ENCODE measurements at regions not wholly inside any gene's neighbourhood (a gene's known extent, or its start where the extent isn't known, plus 50 kb on each side); places are given as distances from the start of the nearest gene placed in this dataset.

DNA sequence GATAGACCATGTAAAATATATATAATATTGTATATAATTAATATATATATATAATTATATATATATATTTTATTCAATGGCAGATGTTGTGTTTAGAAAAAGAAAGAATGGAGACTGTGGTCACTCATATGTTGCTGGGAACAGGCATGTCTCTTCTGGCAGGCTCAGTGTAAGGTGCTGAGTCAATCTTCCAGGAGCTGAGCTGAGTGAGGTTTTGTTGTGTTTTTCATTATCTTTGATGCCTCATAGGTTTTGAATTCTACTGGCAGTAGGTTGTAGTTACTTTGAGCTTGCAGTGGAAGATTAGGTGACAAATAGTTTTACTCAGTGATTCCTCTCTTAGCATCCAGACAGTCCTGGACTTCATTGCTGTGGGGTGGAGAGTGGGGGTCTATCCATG is 561.3 kb downstream of the IRX1 start:
- no peak overlapping the region for H3K27ac Mint-ChIP-seq (ENCODE audit: unreplicated experiment)
- H3K4me1 Mint-ChIP-seq, result no peaks in the 10 kb centered on the region
- H3K4me3 Mint-ChIP-seq, result no peak overlapping the region
- H3K36me3 Mint-ChIP-seq (ENCODE audit: low read depth), result no peaks in the 10 kb centered on the region
- H3K9me3 Mint-ChIP-seq, result peaks cover 15% of the 10 kb centered on the region
- TF ChIP-seq, protein P1, sequence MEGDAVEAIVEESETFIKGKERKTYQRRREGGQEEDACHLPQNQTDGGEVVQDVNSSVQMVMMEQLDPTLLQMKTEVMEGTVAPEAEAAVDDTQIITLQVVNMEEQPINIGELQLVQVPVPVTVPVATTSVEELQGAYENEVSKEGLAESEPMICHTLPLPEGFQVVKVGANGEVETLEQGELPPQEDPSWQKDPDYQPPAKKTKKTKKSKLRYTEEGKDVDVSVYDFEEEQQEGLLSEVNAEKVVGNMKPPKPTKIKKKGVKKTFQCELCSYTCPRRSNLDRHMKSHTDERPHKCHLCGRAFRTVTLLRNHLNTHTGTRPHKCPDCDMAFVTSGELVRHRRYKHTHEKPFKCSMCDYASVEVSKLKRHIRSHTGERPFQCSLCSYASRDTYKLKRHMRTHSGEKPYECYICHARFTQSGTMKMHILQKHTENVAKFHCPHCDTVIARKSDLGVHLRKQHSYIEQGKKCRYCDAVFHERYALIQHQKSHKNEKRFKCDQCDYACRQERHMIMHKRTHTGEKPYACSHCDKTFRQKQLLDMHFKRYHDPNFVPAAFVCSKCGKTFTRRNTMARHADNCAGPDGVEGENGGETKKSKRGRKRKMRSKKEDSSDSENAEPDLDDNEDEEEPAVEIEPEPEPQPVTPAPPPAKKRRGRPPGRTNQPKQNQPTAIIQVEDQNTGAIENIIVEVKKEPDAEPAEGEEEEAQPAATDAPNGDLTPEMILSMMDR (conservative IDR thresholded peaks at IDR 0.05), result no peak
- no peak for DNase-seq (ENCODE audit: low read depth, low spot score)
- H3K27me3 Mint-ChIP-seq (ENCODE audit: low read depth), result no peaks in the 10 kb centered on the region

DNA sequence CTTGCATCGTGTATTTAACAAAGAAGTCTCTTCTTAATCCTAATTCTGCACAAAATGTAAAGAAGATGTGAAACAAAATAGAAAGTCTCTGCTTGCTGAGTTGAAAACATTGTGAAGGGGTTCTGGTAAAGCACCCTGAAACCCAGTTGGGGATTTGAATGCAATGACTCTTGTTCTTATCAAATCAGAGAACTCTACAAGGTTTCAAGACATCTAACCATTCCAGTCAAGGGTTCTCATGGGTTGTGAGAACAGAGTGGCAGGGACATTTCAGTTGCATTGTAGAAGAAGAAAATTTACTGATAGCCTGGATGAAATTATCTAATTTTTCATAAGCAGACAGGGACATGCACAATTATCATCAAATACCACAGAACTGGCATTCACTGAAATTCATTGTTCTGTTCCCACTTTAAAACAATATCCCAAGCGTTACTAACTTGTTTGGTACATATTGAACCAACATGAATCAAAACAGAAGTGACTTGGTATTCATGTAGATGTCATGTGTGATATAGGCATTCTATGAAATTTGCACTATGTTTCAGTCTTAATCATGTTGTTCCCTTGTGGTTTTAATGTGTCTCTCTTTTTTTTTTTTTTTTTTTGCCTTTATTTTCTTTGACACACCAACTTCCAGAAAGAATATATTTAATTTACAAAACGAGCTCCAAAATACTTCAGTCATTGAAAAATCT is 563.3 kb downstream of the IRX1 start:
- H3K27ac Mint-ChIP-seq (ENCODE audit: unreplicated experiment), result no peak overlapping the region
- no peak overlapping the region for H3K4me3 Mint-ChIP-seq
- no peaks in the 10 kb centered on the region for H3K4me1 Mint-ChIP-seq
- H3K9me3 Mint-ChIP-seq, result peaks cover 15% of the 10 kb centered on the region
- H3K27me3 Mint-ChIP-seq (ENCODE audit: low read depth), result no peaks in the 10 kb centered on the region
- TF ChIP-seq, protein P1 (conservative IDR thresholded peaks at IDR 0.05), result no peak
- no peaks in the 10 kb centered on the region for H3K36me3 Mint-ChIP-seq (ENCODE audit: low read depth)
- DNase-seq (ENCODE audit: low read depth, low spot score), result no peak

DNA sequence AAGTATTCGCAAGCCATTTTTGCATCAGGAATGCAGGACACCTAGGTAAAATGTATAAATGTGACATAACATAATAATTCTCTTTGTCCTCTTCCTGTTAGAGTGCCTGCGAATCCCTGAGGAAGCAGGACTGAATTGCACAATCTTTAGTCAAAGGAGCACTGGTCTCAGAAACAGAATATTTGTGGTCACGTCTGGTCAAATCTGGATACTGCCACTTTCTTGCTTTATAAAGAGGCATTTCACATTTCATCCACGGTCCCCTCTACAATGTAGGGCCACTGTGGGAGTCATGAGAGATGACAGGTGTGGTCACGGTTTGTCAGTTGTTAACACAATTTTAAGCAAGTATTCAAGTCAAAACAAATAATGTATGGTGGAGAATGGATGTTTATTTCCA is 564.0 kb downstream of the IRX1 start:
- no peak for DNase-seq (ENCODE audit: low read depth, low spot score)
- no peaks in the 10 kb centered on the region for H3K36me3 Mint-ChIP-seq (ENCODE audit: low read depth)
- H3K9me3 Mint-ChIP-seq, result peaks cover 13% of the 10 kb centered on the region
- H3K4me3 Mint-ChIP-seq, result no peak overlapping the region
- H3K27ac Mint-ChIP-seq (ENCODE audit: unreplicated experiment), result no peak overlapping the region
- H3K4me1 Mint-ChIP-seq, result no peaks in the 10 kb centered on the region
- TF ChIP-seq, protein P1 (conservative IDR thresholded peaks at IDR 0.05), result no peak
- H3K27me3 Mint-ChIP-seq (ENCODE audit: low read depth), result no peaks in the 10 kb centered on the region

DNA sequence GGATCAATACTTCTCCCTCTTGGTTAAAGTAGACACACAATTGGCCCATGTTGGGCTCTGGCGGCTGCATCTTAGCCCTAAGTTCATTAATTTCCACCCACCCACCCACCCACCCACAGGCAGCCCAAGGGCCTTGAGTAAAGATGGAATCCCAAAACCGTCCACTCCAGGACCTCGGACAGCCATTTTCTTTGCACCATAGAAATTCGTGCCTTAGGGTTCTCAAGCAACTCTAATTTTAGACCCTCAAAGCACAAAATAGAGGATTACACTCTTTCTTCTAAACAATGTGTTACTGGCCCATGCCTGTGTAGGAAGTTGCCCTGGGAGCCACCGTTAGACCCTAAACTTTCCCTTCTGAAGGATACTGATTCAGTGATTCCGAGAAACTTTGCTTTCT is 568.5 kb downstream of the IRX1 start:
- DNase-seq (ENCODE audit: low read depth, low spot score), result no peak
- no peaks in the 10 kb centered on the region for H3K4me1 Mint-ChIP-seq
- TF ChIP-seq, protein P1 (conservative IDR thresholded peaks at IDR 0.05), result no peak
- H3K4me3 Mint-ChIP-seq, result no peak overlapping the region
- no peak overlapping the region for H3K27ac Mint-ChIP-seq (ENCODE audit: unreplicated experiment)
- no peaks in the 10 kb centered on the region for H3K36me3 Mint-ChIP-seq (ENCODE audit: low read depth)
- no peaks in the 10 kb centered on the region for H3K27me3 Mint-ChIP-seq (ENCODE audit: low read depth)
- H3K9me3 Mint-ChIP-seq, result no peaks in the 10 kb centered on the region

DNA sequence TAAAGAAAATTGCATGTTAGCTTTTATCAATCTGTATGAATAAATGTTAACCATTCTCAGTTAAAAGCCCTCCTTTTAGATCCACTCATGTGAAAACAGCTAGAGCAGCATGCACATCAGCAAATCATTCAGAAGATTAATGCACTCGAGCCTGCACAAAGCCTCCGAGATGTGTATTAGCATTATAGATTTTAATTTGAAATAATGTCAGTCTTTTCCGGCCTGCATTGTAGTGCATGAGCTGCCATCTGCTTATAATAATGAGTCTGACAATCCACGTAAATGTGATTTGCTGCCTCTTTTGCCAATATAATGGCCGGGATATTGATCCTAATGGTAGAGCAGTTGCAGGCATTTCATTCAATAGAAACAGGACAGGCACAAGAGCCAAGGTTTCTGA is 585.1 kb downstream of the IRX1 start:
- no peaks in the 10 kb centered on the region for H3K27me3 Mint-ChIP-seq (ENCODE audit: low read depth)
- no peak overlapping the region for H3K27ac Mint-ChIP-seq (ENCODE audit: unreplicated experiment)
- TF ChIP-seq, protein P1 (conservative IDR thresholded peaks at IDR 0.05), result no peak
- H3K36me3 Mint-ChIP-seq (ENCODE audit: low read depth), result peaks cover 10% of the 10 kb centered on the region
- no peak overlapping the region for H3K4me3 Mint-ChIP-seq
- no peak for DNase-seq (ENCODE audit: low read depth, low spot score)
- peaks cover 8% of the 10 kb centered on the region for H3K4me1 Mint-ChIP-seq
- peaks cover 10% of the 10 kb centered on the region for H3K9me3 Mint-ChIP-seq

All from neural crest cell (in vitro differentiated cells).